DMS 273 (cell line): ENCODE measurements at regions not wholly inside any gene's neighbourhood (a gene's known extent, or its start where the extent isn't known, plus 50 kb on each side); places are given as distances from the start of the nearest gene placed in this dataset.

Source experiments
- DNase-seq: peaks from one replicate; lab custom pipeline; 2025; ENCODE audit not compliant: unreplicated experiment; lab: John Stamatoyannopoulos, UW

GRCh38 chr1:147452809-147453208 lies 88.5 kb upstream of the BCL9 start:
- no peak for DNase-seq

DNA sequence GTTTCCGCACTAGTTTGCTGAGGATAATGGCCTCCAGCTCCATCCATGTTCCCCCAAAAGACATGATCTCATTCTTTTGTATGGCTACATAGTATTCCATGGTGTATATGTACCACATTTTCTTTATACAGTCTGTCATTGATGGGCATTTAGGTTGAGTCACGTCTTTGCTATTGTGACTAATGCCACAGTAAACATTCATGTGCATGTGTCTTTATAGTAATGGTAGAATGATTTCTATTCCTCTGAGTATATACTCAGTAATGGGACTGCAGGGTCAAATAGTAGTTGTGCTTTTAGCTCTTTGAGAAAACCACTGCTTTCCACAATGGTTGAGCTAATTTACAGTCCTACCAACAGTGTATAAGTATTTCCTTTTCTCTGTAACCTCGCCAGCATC lies 78.3 kb upstream of the BCL9 start:
- no peak for DNase-seq

DNA sequence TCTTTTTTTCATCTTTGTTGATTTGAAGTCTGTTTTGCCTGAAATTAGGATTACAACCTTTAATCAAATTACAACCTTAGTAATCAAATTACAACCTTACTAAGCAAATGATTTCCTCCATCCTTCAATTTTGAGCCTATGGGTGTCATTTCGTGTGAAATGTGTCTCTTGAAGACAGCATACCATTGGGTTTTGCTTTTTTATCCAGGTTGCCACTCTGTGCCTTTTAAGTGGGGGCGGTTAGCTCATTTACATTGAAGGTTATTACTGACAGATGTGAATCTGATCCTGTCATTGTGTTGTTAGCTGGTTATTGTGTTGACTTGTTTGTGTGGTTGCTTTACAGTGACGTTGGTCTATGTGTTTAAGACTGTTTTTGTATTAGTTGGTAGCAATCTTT lies 74.8 kb upstream of the BCL9 start:
- DNase-seq = no peak

DNA sequence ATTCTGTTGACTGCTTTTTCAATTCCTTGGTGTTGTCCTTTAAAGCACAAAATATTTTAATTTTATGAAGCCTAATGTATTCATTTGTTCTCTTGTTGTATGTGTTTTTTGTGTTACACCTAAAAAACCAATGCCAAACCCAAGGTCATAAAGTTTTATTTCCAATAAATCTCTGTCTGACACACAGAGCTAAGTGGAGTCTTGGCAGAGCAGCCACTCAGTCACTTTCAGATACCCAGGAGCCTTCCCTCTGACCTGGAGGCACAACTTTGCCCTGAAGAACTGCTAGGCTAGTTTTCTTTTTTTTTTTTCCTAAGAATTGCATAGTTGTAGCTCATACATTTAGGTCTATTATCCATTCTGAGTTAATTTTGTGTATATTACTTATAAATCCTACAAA lies 71.2 kb upstream of the BCL9 start:
- DNase-seq = no peak

GRCh38 chr1:147472489-147472888 lies 68.8 kb upstream of the BCL9 start:
- no peak for DNase-seq

DNA sequence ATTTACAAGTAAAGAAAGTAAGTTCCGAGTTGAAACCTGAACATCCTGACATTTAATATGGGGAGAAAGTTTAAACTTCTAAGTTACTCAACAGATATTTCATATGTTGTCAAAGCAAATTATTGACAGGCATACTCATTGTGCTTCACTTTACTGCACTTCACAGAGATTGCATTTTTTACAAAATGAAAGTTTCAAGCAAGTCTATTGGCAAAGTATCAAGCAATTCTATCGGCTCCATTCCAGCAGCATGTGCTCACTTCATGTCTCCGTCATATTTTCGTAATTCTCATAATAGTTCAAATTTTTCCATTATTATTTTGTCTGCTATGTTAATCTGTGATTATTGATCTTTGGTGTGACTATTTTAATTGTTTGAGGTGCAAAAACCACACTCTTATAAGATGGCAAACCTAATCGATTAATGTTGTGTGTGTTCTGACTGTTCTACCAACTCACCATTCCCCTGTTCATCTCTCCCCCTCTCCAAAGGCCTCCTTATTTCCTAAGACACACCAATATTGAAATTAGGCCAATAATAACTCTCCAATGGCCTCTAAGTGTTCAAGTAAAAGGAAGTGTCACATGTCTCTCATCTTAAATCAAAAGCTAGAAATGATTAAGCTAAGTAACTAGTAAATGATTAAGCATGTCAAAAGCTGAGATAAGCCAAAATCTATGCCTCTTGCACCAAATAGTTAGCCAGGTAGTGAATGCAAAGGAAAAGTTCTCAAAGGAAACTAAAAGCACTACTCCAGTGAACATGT lies 68.2 kb upstream of the BCL9 start:
- DNase-seq = no peak

GRCh38 chr1:147473733-147474049 lies 67.6 kb upstream of the BCL9 start:
- DNase-seq = no peak

GRCh38 chr1:147475488-147475887 lies 65.8 kb upstream of the BCL9 start:
- DNase-seq = no peak

DNA sequence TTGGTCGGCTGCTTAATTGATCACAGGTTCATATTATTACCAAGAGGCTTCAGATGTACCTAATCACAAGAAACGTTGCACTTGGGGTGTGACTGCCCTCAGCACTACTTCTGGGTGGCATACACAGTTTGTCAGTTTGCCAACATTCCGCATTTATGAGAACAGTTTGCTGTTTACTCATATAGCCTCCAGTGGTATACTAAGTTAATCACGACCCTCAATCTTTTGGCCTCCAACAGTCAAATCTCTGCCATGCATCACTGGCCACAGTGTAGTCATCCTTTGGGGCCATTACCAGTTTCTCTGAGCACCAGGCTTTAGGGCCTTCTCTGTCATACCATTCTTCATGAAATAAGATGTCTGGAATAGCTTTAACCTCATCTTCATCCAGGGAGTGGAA lies 62.8 kb upstream of the BCL9 start:
- DNase-seq = no peak

DNA sequence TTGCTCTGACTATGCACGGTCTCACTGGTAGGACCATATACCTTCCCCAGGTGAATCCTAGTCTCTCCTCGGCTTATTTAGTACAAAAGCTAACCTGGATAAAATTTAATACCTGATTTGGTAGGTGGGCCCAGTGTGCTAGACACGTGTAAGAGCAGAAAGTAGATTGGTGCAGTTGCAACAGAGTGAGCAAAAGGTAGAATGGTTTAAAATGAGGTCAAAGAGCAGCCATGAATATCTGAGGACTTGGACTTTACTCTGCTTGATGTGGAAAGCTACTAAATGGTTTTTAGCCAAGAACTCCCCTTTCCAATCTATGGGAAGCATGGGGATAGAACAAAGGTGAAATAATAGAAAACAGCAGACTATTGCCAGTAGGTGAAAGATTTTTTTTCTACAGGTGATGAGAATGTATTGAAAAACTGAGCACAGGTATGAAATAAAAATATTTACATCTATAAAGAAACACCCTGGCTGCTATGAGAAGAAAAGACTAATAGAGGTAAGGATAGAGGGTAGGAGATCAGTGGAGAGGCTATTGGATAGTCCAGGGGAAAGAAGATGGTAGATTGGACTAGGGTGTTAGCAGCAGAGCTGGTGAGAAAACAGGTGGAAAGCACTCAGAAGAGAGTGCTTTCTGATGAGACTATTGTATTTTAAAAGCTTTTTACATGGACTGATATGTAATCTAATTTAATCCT lies 61.3 kb upstream of the BCL9 start:
- no peak for DNase-seq

GRCh38 chr1:147480565-147480935 lies 60.8 kb upstream of the BCL9 start:
- no peak for DNase-seq

- no peak for DNase-seq
Measured at GRCh38 chr1:147486876-147487656, 54.2 kb upstream of the BCL9 start.

DNA sequence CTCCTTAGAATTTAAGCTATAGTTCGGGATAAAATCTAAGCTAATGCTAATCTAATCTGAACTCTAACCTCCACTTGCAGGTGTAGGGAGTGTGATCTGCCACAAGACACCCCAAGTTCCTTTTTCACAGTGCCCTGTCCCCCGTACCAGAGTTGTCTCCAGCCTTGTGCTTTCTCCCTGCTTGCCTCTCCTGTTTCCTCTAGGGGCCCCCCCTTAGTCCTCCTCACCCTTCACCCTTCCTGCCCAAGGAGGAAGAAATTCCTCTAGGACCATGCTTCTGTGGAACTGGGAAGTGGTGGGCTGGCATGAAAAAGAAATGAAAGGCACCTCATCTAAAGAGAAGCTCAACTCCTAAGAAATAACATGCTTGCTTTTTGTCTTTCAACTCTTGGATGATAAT lies 50.2 kb upstream of the BCL9 start:
- no peak for DNase-seq
